ENCODE measurements at regions not wholly inside any gene's neighbourhood (a gene's known extent, or its start where the extent isn't known, plus 50 kb on each side); places are given as distances from the start of the nearest gene placed in this dataset.
A peak's percentile ranks its signal among the peaks of the same experiment; 100 is the strongest.

DNA sequence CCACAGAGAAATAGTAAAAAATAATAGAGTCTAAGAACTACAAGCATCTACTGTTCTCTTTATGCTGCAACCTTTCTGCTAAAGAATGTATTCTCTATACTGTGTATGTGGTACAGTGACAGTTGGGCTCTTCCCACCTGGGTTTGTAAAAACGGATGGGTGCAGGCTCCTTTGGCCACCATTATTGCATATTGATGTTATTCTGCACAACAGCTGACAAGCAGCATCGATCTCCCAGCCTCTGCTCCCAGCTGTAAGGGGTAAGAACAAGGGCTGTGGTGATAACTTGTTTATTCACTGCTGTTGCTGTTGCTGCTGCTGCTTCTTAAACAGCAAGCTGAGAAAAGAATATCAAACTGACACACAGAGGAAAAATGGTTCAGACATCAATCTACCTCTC, 56.1 kb downstream of the KCNRG start:
- DNase-seq (ENCODE audit: low read depth), result no peak

GRCh38 chr13:50072676-50073075, 57.4 kb downstream of the KCNRG start:
- no peak for DNase-seq (ENCODE audit: low read depth)

GRCh38 chr13:50073340-50073739, 58.1 kb downstream of the KCNRG start:
- no peak for DNase-seq (ENCODE audit: low read depth)

- no peak for DNase-seq (ENCODE audit: low read depth)
Observed at GRCh38 chr13:50074843-50075242, 59.6 kb downstream of the KCNRG start.

GRCh38 chr13:50075619-50076097, 60.4 kb downstream of the KCNRG start:
- DNase-seq (ENCODE audit: low read depth), result no peak

DNA sequence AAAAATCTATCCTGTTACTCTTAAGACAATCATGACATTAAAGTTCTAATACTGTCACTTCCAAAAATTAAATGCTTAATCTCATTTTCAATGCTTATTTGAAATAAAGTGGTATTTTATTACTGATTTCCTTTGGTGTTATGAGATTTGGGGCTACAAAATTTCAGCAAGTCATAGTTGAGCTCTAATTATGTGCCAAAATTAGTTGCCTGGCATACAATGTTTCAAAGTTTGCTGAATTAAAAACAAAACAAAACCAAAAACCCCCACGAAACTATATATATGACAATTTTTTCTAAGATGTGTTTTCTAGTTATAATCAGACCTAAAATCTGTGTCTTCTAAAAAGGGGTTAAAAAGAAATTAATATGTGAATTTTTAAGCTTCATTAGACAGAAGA, 62.2 kb downstream of the KCNRG start:
- DNase-seq (ENCODE audit: low read depth), result no peak

DNA sequence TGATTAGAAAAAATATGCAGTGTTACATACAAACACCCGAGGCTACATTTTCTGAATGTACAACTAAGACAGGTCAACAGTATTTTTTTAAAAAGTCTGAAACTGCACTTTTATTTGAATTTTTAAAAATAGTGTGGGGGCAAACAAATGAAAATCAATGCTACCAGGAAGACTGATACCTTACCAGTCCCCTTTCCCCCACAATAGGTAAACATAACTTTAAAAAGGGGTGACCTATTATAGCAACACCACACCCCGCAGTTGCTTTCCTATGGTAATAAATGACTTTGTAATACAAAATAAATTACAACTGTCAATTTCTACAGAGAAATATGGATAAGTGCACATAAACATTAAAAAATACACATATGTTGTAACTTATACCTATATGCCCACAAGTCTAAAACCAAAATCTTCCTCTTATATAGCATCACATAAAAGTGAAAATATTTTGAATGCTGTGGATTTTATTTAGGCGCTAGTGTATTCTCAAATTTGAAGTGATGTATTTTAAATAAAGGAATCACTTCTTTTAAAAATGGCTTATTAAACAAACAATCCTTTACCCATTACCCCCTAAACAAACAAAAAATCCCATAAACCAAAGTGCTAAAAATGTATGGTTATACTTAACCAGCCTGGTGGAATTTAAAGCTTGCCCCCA, 63.1 kb downstream of the KCNRG start:
- DNase-seq (ENCODE audit: low read depth), result no peak

DNA sequence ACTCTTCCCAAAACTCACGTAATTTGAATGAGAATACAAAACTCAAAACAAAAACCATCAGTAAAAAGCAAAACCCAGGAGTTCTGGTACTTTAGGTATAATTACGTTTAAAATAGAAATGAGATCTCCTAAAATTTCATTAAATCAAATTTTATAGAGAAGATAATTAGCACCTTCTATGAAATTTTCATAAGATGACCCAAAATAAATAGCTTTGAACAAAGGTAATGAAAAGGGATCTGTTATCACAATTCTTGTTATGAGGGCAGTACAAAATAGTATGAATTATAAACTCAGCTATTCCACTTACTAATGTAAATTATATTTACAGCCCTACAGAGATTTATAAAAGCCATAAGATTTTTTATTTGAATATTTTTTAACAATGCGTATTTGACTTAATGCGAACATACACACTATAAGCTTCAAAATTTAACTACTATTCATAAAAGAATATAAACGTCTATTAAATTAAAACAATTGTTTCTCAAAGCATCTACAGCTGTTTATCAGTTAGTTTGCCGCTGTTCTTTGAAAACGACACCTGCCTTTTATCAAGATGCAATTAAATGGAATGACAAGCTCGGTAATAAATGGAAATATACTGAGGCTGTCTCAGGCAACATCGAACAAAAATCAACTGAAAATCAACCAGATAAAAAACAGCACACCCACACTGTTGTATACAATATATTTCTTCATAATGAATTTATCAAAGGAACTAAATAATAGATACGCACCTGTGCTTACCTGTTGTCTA, 63.8 kb downstream of the KCNRG start:
- no peak for DNase-seq (ENCODE audit: low read depth)

- no peak for DNase-seq (ENCODE audit: low read depth)
Observed at GRCh38 chr13:50079655-50080202, 64.5 kb downstream of the KCNRG start.

GRCh38 chr13:50080203-50080910, 65.1 kb downstream of the KCNRG start:
- peak; percentile 29 for DNase-seq (ENCODE audit: low read depth)

DNA sequence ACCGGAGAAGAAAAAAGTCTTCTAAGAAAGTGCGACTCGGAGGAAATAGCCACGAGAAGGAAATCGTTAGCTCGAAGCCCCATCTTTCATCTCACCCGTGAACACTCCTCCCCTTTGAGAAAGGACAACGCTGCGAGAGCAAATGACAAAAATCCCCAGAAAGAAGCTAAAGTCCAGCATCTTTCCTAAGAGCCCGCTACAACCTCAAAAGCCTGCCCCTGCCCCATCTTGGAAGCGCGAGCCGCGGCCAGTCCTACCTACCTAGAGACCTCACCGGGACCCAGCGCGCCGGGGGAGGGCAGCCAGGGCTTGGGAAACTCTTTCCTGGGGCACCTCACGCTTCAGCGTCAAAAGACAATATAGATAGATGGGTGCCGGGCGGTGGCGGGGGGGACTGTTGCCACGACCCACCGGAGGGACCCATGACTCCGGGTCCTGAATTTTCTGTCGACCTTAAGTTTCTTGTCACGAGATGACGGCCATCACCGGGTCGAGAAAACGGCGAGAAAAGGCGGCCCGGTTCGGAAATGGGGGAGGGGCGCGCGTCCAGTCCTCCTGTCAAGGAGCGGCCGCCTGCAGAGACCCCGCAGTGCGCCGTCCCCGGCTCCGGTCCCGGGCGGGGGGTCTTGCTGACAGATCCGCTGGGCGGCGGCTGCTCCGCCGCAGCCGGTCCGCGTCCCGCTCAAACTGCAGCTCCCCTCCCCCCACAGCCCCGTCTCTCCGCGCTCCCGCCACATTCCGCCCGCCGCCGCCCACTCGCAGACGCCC, 65.9 kb downstream of the KCNRG start:
- DNase-seq (ENCODE audit: low read depth), result peak; percentile 26

GRCh38 chr13:50081679-50082425, 66.6 kb downstream of the KCNRG start:
- peak; percentile 96 for DNase-seq (ENCODE audit: low read depth)

GRCh38 chr13:50082426-50083281, 67.4 kb downstream of the KCNRG start:
- DNase-seq (ENCODE audit: low read depth), result peak; percentile 66

GRCh38 chr13:50085063-50085462, 69.8 kb downstream of the KCNRG start:
- DNase-seq (ENCODE audit: low read depth), result no peak

DNA sequence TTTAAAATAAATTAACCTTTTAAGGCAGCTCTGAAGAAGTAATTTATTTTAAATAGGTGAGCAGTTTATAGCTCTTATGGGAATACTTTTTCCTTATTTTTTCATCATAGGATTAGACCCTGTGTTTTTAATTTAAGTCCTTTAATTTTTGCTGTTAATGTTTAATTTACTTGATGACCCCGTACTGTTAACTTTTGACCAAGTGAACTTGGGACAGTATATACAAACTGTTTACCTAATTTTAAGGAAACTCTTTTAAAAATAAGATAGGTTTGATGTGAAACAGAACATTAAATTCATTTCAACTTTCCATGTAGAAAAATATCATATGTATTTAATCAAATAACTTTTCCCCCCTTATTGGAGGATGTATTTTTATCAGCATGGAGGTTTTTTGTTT, 74.4 kb downstream of the KCNRG start:
- DNase-seq (ENCODE audit: low read depth), result no peak

GRCh38 chr13:50090211-50090610, 75.0 kb downstream of the KCNRG start:
- DNase-seq (ENCODE audit: low read depth), result no peak

- no peak for DNase-seq (ENCODE audit: low read depth)
Observed at GRCh38 chr13:50094615-50095293, 79.5 kb downstream of the KCNRG start.

DNA sequence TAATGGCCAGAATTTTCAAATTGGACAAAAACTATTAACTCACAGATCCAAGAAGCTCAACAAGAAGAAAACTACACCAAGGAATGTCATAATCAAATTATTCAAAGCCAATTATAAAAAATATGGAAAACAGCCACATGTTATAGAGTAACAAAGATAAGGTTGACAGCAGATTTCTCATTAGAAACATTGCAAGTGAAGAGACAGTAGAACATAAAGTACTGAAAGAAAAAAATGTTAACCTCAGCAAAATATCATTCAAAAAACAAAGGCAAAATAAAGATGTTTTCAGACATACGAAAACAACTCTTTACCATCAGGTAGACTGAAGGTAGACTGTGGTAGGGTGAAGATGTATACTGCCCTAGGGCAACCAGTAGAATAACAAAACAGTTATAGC, 83.4 kb downstream of the KCNRG start:
- no peak for DNase-seq (ENCODE audit: low read depth)

- DNase-seq (ENCODE audit: low read depth), result no peak
Observed at GRCh38 chr13:50099473-50099872, 84.2 kb downstream of the KCNRG start.

GRCh38 chr13:50101590-50101989, 86.3 kb downstream of the KCNRG start:
- DNase-seq (ENCODE audit: low read depth), result no peak

All from T-helper 22 cell (primary cell).